ENCODE measurements at regions not wholly inside any gene's neighbourhood (a gene's known extent, or its start where the extent isn't known, plus 50 kb on each side); places are given as distances from the start of the nearest gene placed in this dataset.

GRCh38 chr9:7377489-7377888 is 422.1 kb downstream of the DMAC1 start:
- H2AFZ ChIP-seq (ENCODE audit: insufficient read depth, low read length, poor library complexity), result no peak overlapping the region
- no peaks in the 10 kb centered on the region for H3K36me3 ChIP-seq (ENCODE audit: control insufficient read depth in 1 of 2, insufficient read depth in 2 of 2, low read length in 2 of 2)
- H3K27me3 ChIP-seq (ENCODE audit: insufficient read depth, low read length), result no peaks in the 10 kb centered on the region
- no peak overlapping the region for H3K27ac ChIP-seq (ENCODE audit: low read depth, low read length)
- no peak for DNase-seq
- H2AK5ac ChIP-seq (ENCODE audit: low read length), result no peak overlapping the region
- no peak overlapping the region for H2BK5ac ChIP-seq (ENCODE audit: low read depth, low read length, poor library complexity)
- no peak overlapping the region for H2BK12ac ChIP-seq (ENCODE audit: low read length)
- no peak overlapping the region for H3K9ac ChIP-seq (ENCODE audit: low read length)
- H3K4me2 ChIP-seq (ENCODE audit: low read length), result no peak overlapping the region
- no peak overlapping the region for H4K8ac ChIP-seq (ENCODE audit: low read depth, low read length)
- H3K4me1 ChIP-seq (ENCODE audit: control insufficient read depth in 1 of 2, insufficient read depth in 2 of 2, low read length in 2 of 2), result no peaks in the 10 kb centered on the region
- H4K12ac ChIP-seq (ENCODE audit: low read depth, low read length), result no peak overlapping the region
- H3K79me2 ChIP-seq (ENCODE audit: control insufficient read depth, insufficient read depth, low read length, poor library complexity), result no peaks in the 10 kb centered on the region
- H2BK120ac ChIP-seq (ENCODE audit: insufficient read depth, low read length, poor library complexity), result no peak overlapping the region
- H3K23ac ChIP-seq (ENCODE audit: low read length), result no peak overlapping the region
- H3K18ac ChIP-seq (ENCODE audit: low read length), result no peak overlapping the region
- H3K4ac ChIP-seq (ENCODE audit: low read depth, low read length), result no peak overlapping the region
- H3K14ac ChIP-seq (ENCODE audit: low read length), result no peak overlapping the region
- WGBS (ENCODE audit: extremely low coverage, insufficient coverage, insufficient read length), result no CpG with 5 or more reads among the region's 2 CpGs
- H4K91ac ChIP-seq (ENCODE audit: low read depth, low read length), result no peak overlapping the region
- no peaks in the 10 kb centered on the region for H3K79me1 ChIP-seq (ENCODE audit: low read length)
- H3K9me3 ChIP-seq (ENCODE audit: insufficient read depth, low read depth, low read length), result no peaks in the 10 kb centered on the region
- H3K4me3 ChIP-seq (ENCODE audit: low read depth, low read length), result no peak overlapping the region

- H2AFZ ChIP-seq (ENCODE audit: insufficient read depth, low read length, poor library complexity), result no peak overlapping the region
- H2BK5ac ChIP-seq (ENCODE audit: low read depth, low read length, poor library complexity), result no peak overlapping the region
- H3K27me3 ChIP-seq (ENCODE audit: insufficient read depth, low read length), result no peaks in the 10 kb centered on the region
- H4K8ac ChIP-seq (ENCODE audit: low read depth, low read length), result no peak overlapping the region
- no peaks in the 10 kb centered on the region for H3K79me1 ChIP-seq (ENCODE audit: low read length)
- H2BK120ac ChIP-seq (ENCODE audit: insufficient read depth, low read length, poor library complexity), result no peak overlapping the region
- no peak overlapping the region for H3K4me2 ChIP-seq (ENCODE audit: low read length)
- H3K9ac ChIP-seq (ENCODE audit: low read length), result no peak overlapping the region
- WGBS (ENCODE audit: extremely low coverage, insufficient coverage, insufficient read length), result no CpG with 5 or more reads among the region's 5 CpGs
- DNase-seq, result no peak
- no peak overlapping the region for H2AK5ac ChIP-seq (ENCODE audit: low read length)
- H3K18ac ChIP-seq (ENCODE audit: low read length), result no peak overlapping the region
- no peak overlapping the region for H3K27ac ChIP-seq (ENCODE audit: low read depth, low read length)
- H3K79me2 ChIP-seq (ENCODE audit: control insufficient read depth, insufficient read depth, low read length, poor library complexity), result no peaks in the 10 kb centered on the region
- H3K23ac ChIP-seq (ENCODE audit: low read length), result no peak overlapping the region
- peaks cover 0 to 2% of the 10 kb centered on the region in 2 experiments for H3K4me1 ChIP-seq (ENCODE audit: control insufficient read depth in 1 of 2, insufficient read depth in 2 of 2, low read length in 2 of 2)
- H3K36me3 ChIP-seq (ENCODE audit: control insufficient read depth in 1 of 2, insufficient read depth in 2 of 2, low read length in 2 of 2), result no peaks in the 10 kb centered on the region
- no peak overlapping the region for H2BK12ac ChIP-seq (ENCODE audit: low read length)
- H3K4ac ChIP-seq (ENCODE audit: low read depth, low read length), result no peak overlapping the region
- H3K14ac ChIP-seq (ENCODE audit: low read length), result no peak overlapping the region
- no peak overlapping the region for H3K4me3 ChIP-seq (ENCODE audit: low read depth, low read length)
- no peaks in the 10 kb centered on the region for H3K9me3 ChIP-seq (ENCODE audit: insufficient read depth, low read depth, low read length)
- no peak overlapping the region for H4K91ac ChIP-seq (ENCODE audit: low read depth, low read length)
- no peak overlapping the region for H4K12ac ChIP-seq (ENCODE audit: low read depth, low read length)
Measured at GRCh38 chr9:7376833-7377232, 422.7 kb downstream of the DMAC1 start.

- peaks cover 2% of the 10 kb centered on the region for H3K79me1 ChIP-seq (ENCODE audit: low read length)
- no peak for DNase-seq
- H3K4me1 ChIP-seq (ENCODE audit: control insufficient read depth in 1 of 2, insufficient read depth in 2 of 2, low read length in 2 of 2), result peaks cover 0 to 4% of the 10 kb centered on the region in 2 experiments
- no peaks in the 10 kb centered on the region for H3K27me3 ChIP-seq (ENCODE audit: insufficient read depth, low read length)
- no peak overlapping the region for H2BK5ac ChIP-seq (ENCODE audit: low read depth, low read length, poor library complexity)
- H2AK5ac ChIP-seq (ENCODE audit: low read length), result no peak overlapping the region
- H4K8ac ChIP-seq (ENCODE audit: low read depth, low read length), result no peak overlapping the region
- H4K12ac ChIP-seq (ENCODE audit: low read depth, low read length), result no peak overlapping the region
- no peak overlapping the region for H3K4me3 ChIP-seq (ENCODE audit: low read depth, low read length)
- no peak overlapping the region for H3K23ac ChIP-seq (ENCODE audit: low read length)
- no peaks in the 10 kb centered on the region for H3K9me3 ChIP-seq (ENCODE audit: insufficient read depth, low read depth, low read length)
- no peak overlapping the region for H4K91ac ChIP-seq (ENCODE audit: low read depth, low read length)
- no peak overlapping the region for H3K9ac ChIP-seq (ENCODE audit: low read length)
- no peaks in the 10 kb centered on the region for H3K36me3 ChIP-seq (ENCODE audit: control insufficient read depth in 1 of 2, insufficient read depth in 2 of 2, low read length in 2 of 2)
- no peak overlapping the region for H3K4ac ChIP-seq (ENCODE audit: low read depth, low read length)
- no peak overlapping the region for H3K4me2 ChIP-seq (ENCODE audit: low read length)
- H3K14ac ChIP-seq (ENCODE audit: low read length), result no peak overlapping the region
- H2AFZ ChIP-seq (ENCODE audit: insufficient read depth, low read length, poor library complexity), result no peak overlapping the region
- no peak overlapping the region for H2BK120ac ChIP-seq (ENCODE audit: insufficient read depth, low read length, poor library complexity)
- no peaks in the 10 kb centered on the region for H3K79me2 ChIP-seq (ENCODE audit: control insufficient read depth, insufficient read depth, low read length, poor library complexity)
- no peak overlapping the region for H3K27ac ChIP-seq (ENCODE audit: low read depth, low read length)
- H3K18ac ChIP-seq (ENCODE audit: low read length), result no peak overlapping the region
- H2BK12ac ChIP-seq (ENCODE audit: low read length), result no peak overlapping the region
- WGBS (ENCODE audit: extremely low coverage, insufficient coverage, insufficient read length), result no CpG with 5 or more reads among the region's 2 CpGs
Measured at GRCh38 chr9:7376213-7376612, 423.4 kb downstream of the DMAC1 start.

GRCh38 chr9:7375013-7375511 is 424.5 kb downstream of the DMAC1 start:
- WGBS (ENCODE audit: extremely low coverage, insufficient coverage, insufficient read length), result no CpG with 5 or more reads among the region's 5 CpGs
- no peak overlapping the region for H3K14ac ChIP-seq (ENCODE audit: low read length)

More at GRCh38 chr9:7375013-7375511, 424.5 kb downstream of the DMAC1 start:
- H2BK12ac ChIP-seq (ENCODE audit: low read length), result no peak overlapping the region
- DNase-seq, result no peak
- no peaks in the 10 kb centered on the region for H3K27me3 ChIP-seq (ENCODE audit: insufficient read depth, low read length)
- no peak overlapping the region for H2BK5ac ChIP-seq (ENCODE audit: low read depth, low read length, poor library complexity)
- no peaks in the 10 kb centered on the region for H3K9me3 ChIP-seq (ENCODE audit: insufficient read depth, low read depth, low read length)
- no peak overlapping the region for H3K9ac ChIP-seq (ENCODE audit: low read length)
- H3K23ac ChIP-seq (ENCODE audit: low read length), result no peak overlapping the region
- no peak overlapping the region for H3K4ac ChIP-seq (ENCODE audit: low read depth, low read length)
- no peak overlapping the region for H4K12ac ChIP-seq (ENCODE audit: low read depth, low read length)
- no peak overlapping the region for H3K4me2 ChIP-seq (ENCODE audit: low read length)
- H3K18ac ChIP-seq (ENCODE audit: low read length), result no peak overlapping the region
- no peak overlapping the region for H4K91ac ChIP-seq (ENCODE audit: low read depth, low read length)
- H3K36me3 ChIP-seq (ENCODE audit: control insufficient read depth in 1 of 2, insufficient read depth in 2 of 2, low read length in 2 of 2), result no peaks in the 10 kb centered on the region
- no peak overlapping the region for H2AK5ac ChIP-seq (ENCODE audit: low read length)
- peaks cover 0 to 11% of the 10 kb centered on the region in 2 experiments for H3K4me1 ChIP-seq (ENCODE audit: control insufficient read depth in 1 of 2, insufficient read depth in 2 of 2, low read length in 2 of 2)
- H2AFZ ChIP-seq (ENCODE audit: insufficient read depth, low read length, poor library complexity), result no peak overlapping the region
- H4K8ac ChIP-seq (ENCODE audit: low read depth, low read length), result no peak overlapping the region
- H3K4me3 ChIP-seq (ENCODE audit: low read depth, low read length), result no peak overlapping the region
- no peak overlapping the region for H3K27ac ChIP-seq (ENCODE audit: low read depth, low read length)
- no peak overlapping the region for H2BK120ac ChIP-seq (ENCODE audit: insufficient read depth, low read length, poor library complexity)
- no peaks in the 10 kb centered on the region for H3K79me2 ChIP-seq (ENCODE audit: control insufficient read depth, insufficient read depth, low read length, poor library complexity)
- H3K79me1 ChIP-seq (ENCODE audit: low read length), result peaks cover 2% of the 10 kb centered on the region

All from trophoblast cell (in vitro differentiated cells and primary cell).